NCI-H510A (cell line): ENCODE measurements at regions not wholly inside any gene's neighbourhood (a gene's known extent, or its start where the extent isn't known, plus 50 kb on each side); places are given as distances from the start of the nearest gene placed in this dataset.
A peak's percentile ranks its signal among the peaks of the same experiment; 100 is the strongest.

Experiments used
- DNase-seq: peaks from one replicate; lab custom pipeline; 2025; lab: John Stamatoyannopoulos, UW

DNA sequence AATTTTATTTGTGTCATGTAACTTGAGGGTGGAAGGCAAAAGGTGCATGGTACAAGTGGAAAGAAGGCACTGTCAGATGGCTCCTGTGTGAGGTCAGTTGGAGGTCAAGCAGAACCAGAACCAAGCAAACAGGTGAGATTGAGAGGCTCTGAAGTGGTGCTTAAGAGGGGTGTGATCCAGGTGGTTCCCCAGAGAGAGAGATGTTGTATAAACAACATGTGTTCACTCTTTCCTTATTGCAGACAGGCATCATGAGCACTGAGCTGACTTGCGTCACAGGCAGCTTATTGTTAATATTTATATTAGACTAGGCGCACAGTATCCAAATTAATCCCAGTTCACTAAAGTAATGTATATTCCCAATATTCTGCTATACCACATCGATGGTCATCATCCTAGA, 56.8 kb downstream of the CXCL13 start:
- DNase-seq, result peak; percentile 90
